Common myeloid progenitor, CD34-positive (primary cell): ENCODE measurements at regions not wholly inside any gene's neighbourhood (a gene's known extent, or its start where the extent isn't known, plus 50 kb on each side); places are given as distances from the start of the nearest gene placed in this dataset.
A peak's percentile ranks its signal among the peaks of the same experiment; 100 is the strongest.

Source experiments
- CTCF ChIA-PET: fragments of 350-600 bp; sonication (Branson Sonifier 250); formaldehyde crosslinking; loops from one replicate; lab custom pipeline; 2021; ENCODE audit warnings: antibody characterized with exemption; lab: Charles Lee
- POLR2A ChIA-PET: fragments of 350-600 bp; sonication (Branson Sonifier 250); formaldehyde crosslinking; loops from one replicate; lab custom pipeline; 2021; ENCODE audit warnings: antibody characterized with exemption; lab: Charles Lee
- DNase-seq, 3 donors: peaks; one replicate each; pipeline versions ENCODE4 v3.0.0 to v3.0.0-alpha.2; 2013
- H3K27ac ChIP-seq, 2 experiments: 1 replicate in 1 of 2; 2 replicates in 1 of 2; pipeline ENCODE4 v1.7.0; 2013; ENCODE audit warnings: inconsistent platforms in 2 of 2, low read length in 2 of 2, mild to moderate bottlenecking in 2 of 2, low read depth in 1 of 2, moderate library complexity in 1 of 2; ENCODE audit not compliant: severe bottlenecking in 2 of 2, insufficient read depth in 1 of 2, poor library complexity in 1 of 2
- H3K27me3 ChIP-seq, 5 experiments: replicated peaks in 2 of 5; 1 replicate in 3 of 5; 2 replicates in 2 of 5; pipeline versions ENCODE4 v1.6.1 to v1.7.0; 2013; ENCODE audit warnings: low read length in 4 of 5, mild to moderate bottlenecking in 2 of 5, moderate library complexity in 2 of 5, inconsistent platforms in 1 of 5; ENCODE audit not compliant: insufficient read depth in 5 of 5, control insufficient read depth in 4 of 5
- H3K36me3 ChIP-seq, 4 experiments: 1 replicate in 2 of 4; 2 replicates in 2 of 4; pipeline versions ENCODE4 v1.6.1 to v1.7.0; 2013; ENCODE audit warnings: low read length in 3 of 4, control low read depth in 1 of 4, mild to moderate bottlenecking in 1 of 4; ENCODE audit not compliant: control insufficient read depth in 4 of 4, insufficient read depth in 4 of 4
- H3K4me1 ChIP-seq, 4 experiments: 1 replicate in 3 of 4; 2 replicates in 1 of 4; pipeline versions ENCODE4 v1.6.1 to v1.7.1; 2013; ENCODE audit warnings: low read length in 3 of 4, mild to moderate bottlenecking in 3 of 4, control low read depth in 1 of 4, inconsistent platforms in 1 of 4, moderate library complexity in 1 of 4; ENCODE audit not compliant: control insufficient read depth in 4 of 4, insufficient read depth in 4 of 4; ENCODE audit errors: control extremely low read depth in 1 of 4
- H3K4me3 ChIP-seq, 7 experiments: 1 replicate in 4 of 7; 2 replicates in 3 of 7; pipeline versions ENCODE4 v1.5.1 to v1.7.0; 2013; ENCODE audit warnings: mild to moderate bottlenecking in 7 of 7, low read length in 6 of 7, moderate library complexity in 6 of 7, inconsistent platforms in 2 of 7, low read depth in 2 of 7, control low read depth in 1 of 7; ENCODE audit not compliant: insufficient read depth in 4 of 7, control insufficient read depth in 1 of 7; ENCODE audit errors: extremely low read depth in 1 of 7
- H3K9me3 ChIP-seq, 5 experiments: 1 replicate in 4 of 5; 2 replicates in 1 of 5; pipeline versions ENCODE4 v1.6.1 to v1.7.1; 2013; ENCODE audit warnings: low read length in 4 of 5, mild to moderate bottlenecking in 2 of 5, inconsistent platforms in 1 of 5, low read depth in 1 of 5, moderate library complexity in 1 of 5; ENCODE audit not compliant: control insufficient read depth in 4 of 5, insufficient read depth in 2 of 5; ENCODE audit errors: control extremely low read depth in 1 of 5
- WGBS: methylation state at CpG from one replicate; pipeline ENCODE4 v1.1.5; 2013; ENCODE audit not compliant: insufficient coverage; 5-methylcytosine and 5-hydroxymethylcytosine counted together

DNA sequence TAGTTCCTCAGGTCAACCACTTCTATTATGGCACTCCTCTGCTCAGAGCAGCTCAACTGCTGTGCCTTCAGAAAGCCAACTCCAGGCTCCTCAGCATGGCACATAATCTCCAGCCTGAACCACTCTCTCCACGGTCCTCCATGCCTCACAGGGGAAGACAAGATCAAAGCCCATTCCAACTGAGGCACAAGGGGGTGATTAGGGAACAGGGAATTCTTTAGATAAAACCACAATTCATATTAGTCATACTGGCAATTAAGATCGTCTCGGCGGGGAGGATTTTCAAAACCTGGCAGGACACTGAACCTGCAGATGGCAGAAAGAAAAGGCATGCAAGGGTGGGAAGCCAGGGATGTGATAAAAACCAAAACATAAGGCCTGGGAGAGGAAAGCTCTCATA, 361.6 kb downstream of the FGFR2 start:
- H3K4me3 ChIP-seq = no peak overlapping the region
- no peaks in the 10 kb centered on the region for H3K36me3 ChIP-seq
- ChIA-PET POLR2A (no interaction called here), CTCF (no interaction called here)
- H3K27me3 ChIP-seq = peaks cover 0 to 40% (median 0%) of the 10 kb centered on the region in 5 experiments
- no peak for DNase-seq
- H3K4me1 ChIP-seq = no peaks in the 10 kb centered on the region
- no peak overlapping the region for H3K27ac ChIP-seq
- no CpG with 5 or more reads among the region's 4 CpGs for WGBS
- H3K9me3 ChIP-seq = peaks cover 0 to 14% (median 5%) of the 10 kb centered on the region in 5 experiments

DNA sequence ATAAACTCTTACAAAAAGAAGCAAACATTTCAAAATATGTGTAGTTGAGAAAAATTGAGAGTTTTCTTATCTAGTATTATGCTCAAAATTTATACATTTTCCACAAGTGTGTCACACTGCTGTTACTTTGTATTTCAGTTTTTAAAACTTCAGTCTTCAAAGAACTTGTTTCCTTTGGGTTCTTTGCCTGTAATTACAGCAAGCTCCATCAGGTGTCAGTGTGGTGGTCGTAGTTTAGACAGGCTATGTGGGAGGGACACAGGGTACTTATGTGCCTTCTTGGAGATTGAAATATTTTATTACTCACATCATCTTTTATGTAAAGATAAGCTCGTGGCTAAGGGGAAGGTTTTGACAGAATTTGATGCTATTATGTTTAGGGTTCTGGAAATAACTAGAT, 360.5 kb downstream of the FGFR2 start:
- H3K9me3 ChIP-seq = peaks cover 0 to 14% (median 5%) of the 10 kb centered on the region in 5 experiments
- no peaks in the 10 kb centered on the region for H3K36me3 ChIP-seq
- H3K4me1 ChIP-seq = peaks cover 0 to 1% (median 0%) of the 10 kb centered on the region in 4 experiments
- no peak overlapping the region for H3K4me3 ChIP-seq
- no peak for DNase-seq
- H3K27ac ChIP-seq = no peak overlapping the region
- peaks cover 0 to 43% (median 0%) of the 10 kb centered on the region in 5 experiments for H3K27me3 ChIP-seq
- CTCF ChIA-PET = no interaction called here
- POLR2A ChIA-PET = no interaction called here
- WGBS = no CpG with 5 or more reads among the region's 2 CpGs

DNA sequence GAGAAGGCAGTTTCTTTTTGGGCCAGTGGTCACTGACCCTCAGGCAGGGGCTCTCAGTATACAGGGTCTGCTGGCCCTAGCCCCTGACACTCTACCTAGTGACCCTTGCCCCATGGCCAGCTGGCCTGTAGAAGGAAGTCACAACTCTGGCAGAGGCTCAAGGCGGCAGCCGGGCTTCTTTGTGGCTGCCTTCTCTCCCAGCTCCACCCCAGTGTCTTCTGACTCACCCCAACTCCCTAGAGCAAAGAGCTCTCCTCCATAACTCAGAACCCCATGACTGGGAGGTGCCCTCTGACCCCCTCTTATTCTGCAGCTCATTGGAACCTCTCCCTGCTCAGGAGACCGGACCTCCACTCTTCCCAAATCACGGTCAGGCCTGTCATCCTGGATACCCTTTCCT, 358.2 kb downstream of the FGFR2 start:
- H3K9me3 ChIP-seq = peaks cover 0 to 14% (median 5%) of the 10 kb centered on the region in 5 experiments
- H3K4me1 ChIP-seq = peaks cover 0 to 21% (median 2%) of the 10 kb centered on the region in 4 experiments
- H3K36me3 ChIP-seq = no peaks in the 10 kb centered on the region
- peaks cover 0 to 42% (median 2%) of the 10 kb centered on the region in 5 experiments for H3K27me3 ChIP-seq
- H3K4me3 ChIP-seq = no peak overlapping the region
- ChIA-PET CTCF (no interaction called here), POLR2A (no interaction called here)
- no peak overlapping the region for H3K27ac ChIP-seq
- whole genome bisulfite sequencing = 50% methylated on average over 2 of the region's 4 CpGs
- DNase-seq = peak in 1 of 3 donors; percentile 15

DNA sequence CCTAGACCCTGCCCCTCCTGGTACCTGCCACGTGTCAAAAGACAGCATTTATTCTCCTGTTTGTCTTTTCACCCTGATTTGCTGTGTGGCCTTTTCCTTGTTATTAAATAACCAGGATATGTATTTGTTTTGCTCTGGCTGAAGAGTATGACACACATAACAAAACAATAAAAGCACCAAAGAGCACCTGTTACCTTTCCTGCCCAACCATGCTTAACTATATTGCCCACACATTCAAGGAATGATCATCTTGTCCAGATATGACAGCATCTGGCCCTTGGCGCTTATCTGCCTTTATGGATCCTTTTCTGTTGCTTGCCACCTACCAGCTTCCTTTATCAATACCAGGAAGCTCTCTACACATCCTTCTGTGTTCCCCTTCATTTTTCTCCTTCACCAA, 357.7 kb downstream of the FGFR2 start:
- CTCF ChIA-PET = no interaction called here
- 100% methylated on average over 1 of the region's 2 CpGs for WGBS
- no peak overlapping the region for H3K4me3 ChIP-seq

DNA sequence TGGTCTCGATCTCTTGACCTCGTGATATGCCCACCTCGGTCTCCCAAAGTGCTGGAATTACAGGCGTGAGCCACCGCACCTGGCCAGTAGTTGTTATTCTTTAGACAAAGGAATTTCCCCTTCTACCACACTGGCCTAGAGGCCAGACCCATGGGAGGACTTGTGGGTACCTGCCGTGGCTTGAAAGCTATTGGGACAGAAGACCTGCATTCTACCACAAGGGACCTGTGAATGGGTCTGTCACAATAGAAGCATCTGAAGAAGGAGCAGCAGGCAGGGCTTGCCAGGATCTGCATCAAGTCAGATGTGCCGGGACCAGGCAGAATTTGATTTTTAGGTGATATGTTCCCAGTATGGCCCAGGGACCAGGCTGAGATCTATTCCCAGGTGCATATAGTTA, 356.9 kb downstream of the FGFR2 start:
- Histone ChIP-seq H3K4me3 (no peak overlapping the region), H3K27ac (no peak overlapping the region), H3K27me3 (peaks cover 0 to 43% (median 2%) of the 10 kb centered on the region in 5 experiments), H3K36me3 (no peaks in the 10 kb centered on the region), H3K4me1 (peaks cover 0 to 26% (median 3%) of the 10 kb centered on the region in 4 experiments), H3K9me3 (peaks cover 0 to 14% (median 4%) of the 10 kb centered on the region in 5 experiments)
- WGBS = 100% methylated on average over 2 of the region's 7 CpGs
- DNase-seq = no peak
- CTCF ChIA-PET = no interaction called here
- POLR2A ChIA-PET = no interaction called here

More for the DNA sequence above, 357.7 kb downstream of the FGFR2 start:
- no peak overlapping the region for H3K27ac ChIP-seq
- peaks cover 0 to 40% (median 2%) of the 10 kb centered on the region in 5 experiments for H3K27me3 ChIP-seq
- no peak for DNase-seq
- no peaks in the 10 kb centered on the region for H3K36me3 ChIP-seq
- POLR2A ChIA-PET = no interaction called here
- peaks cover 0 to 26% (median 3%) of the 10 kb centered on the region in 4 experiments for H3K4me1 ChIP-seq
- peaks cover 0 to 14% (median 5%) of the 10 kb centered on the region in 5 experiments for H3K9me3 ChIP-seq

DNA sequence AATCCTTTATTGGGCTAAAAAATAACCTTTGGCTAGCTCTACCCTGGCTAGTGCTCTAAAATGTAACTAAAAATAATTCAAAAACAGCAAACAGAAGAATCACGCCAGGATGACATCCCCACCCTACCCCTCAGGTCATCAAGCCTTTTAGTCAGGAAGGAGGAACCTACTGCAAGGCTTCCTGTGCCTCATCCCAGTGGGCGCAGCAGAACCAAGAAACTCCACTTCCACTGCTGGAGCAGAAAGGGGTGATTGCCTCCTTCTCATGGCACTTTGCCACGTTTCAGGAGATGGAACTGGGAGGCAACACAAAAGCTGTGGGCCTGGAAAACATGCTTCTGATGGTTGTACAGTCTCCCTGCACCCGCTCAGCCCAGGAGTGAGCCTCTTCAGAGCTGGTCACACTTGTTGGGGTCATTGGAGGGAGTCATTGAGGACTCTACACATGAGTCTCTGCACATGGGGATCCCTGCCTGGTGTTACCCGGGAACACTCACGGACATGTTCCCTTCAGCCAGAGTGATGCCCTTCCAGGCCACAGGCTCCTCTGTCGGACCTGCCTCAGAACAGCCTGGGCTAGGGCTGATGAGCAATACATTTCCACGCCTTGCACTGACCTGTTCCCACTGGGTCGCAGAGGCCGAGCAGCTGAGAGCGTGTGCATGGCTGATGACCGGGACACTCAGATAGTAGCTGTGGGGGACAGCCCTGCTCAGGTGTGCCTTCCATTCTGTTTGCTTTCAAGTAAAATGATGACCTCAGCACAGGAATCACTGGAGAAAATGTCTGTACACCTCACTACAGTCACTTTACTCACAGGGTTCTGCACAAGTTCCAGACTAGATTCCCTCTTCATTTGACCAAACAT, 355.3 kb downstream of the FGFR2 start:
- no peak for DNase-seq
- Histone ChIP-seq H3K27ac (no peak overlapping the region), H3K9me3 (peaks cover 0 to 5% (median 2%) of the 10 kb centered on the region in 5 experiments), H3K36me3 (no peaks in the 10 kb centered on the region), H3K4me3 (no peak overlapping the region), H3K4me1 (peaks cover 0 to 26% (median 3%) of the 10 kb centered on the region in 4 experiments), H3K27me3 (peaks cover 0 to 43% (median 2%) of the 10 kb centered on the region in 5 experiments)
- CTCF ChIA-PET = no interaction called here
- POLR2A ChIA-PET = no interaction called here
- 98% methylated on average over 11 of the region's 12 CpGs for WGBS

DNA sequence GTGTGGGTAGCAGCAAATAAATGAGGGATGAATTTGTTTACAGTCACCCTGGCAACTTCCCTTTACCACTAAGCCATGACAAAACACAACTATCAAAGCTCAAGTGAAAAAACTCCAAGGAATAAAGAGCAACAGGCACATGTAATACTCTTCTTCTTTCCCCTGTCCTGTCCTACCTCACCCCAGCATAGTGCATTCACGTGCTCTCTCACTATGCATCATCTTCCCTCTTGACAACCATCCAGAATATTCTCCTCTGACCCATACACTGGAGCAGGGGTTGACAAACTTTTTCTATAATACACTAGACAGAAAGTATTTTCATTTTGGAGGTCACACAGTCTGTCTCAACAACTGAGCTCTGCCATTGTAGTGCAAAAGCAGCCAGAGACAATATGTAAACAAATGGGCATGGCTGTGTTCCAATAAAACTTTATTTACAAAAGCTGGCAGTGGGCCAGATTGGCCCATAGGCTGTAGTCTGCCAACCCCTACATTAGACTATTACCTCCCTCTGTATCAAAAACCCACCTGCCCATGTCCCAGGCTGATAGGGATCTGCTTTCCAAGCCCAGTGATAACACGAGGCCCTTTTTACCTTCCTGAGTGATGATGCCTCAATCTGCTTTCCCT, 354.5 kb downstream of the FGFR2 start:
- CTCF ChIA-PET = no interaction called here

More for the DNA sequence above, 354.5 kb downstream of the FGFR2 start:
- Histone ChIP-seq H3K36me3 (no peaks in the 10 kb centered on the region), H3K4me1 (peaks cover 0 to 32% (median 5%) of the 10 kb centered on the region in 4 experiments), H3K4me3 (no peak overlapping the region), H3K27me3 (peaks cover 0 to 36% (median 2%) of the 10 kb centered on the region in 5 experiments), H3K9me3 (no peaks in the 10 kb centered on the region), H3K27ac (no peak overlapping the region)
- DNase-seq = peak in 2 of 3 donors; percentile 33 to 54
- POLR2A ChIA-PET = no interaction called here
- WGBS = 86% methylated on average over 1 of the region's 2 CpGs
